ENCODE measurements at regions not wholly inside any gene's neighbourhood (a gene's known extent, or its start where the extent isn't known, plus 50 kb on each side); places are given as distances from the start of the nearest gene placed in this dataset.

GRCh38 chr16:60337671-60338070 is 1603.6 kb upstream of the GOT2 start:
- FAIRE-seq, result no peak

GRCh38 chr16:60331168-60331567 is 1597.1 kb upstream of the GOT2 start:
- FAIRE-seq, result no peak

- FAIRE-seq, result no peak
Measured at GRCh38 chr16:60329108-60329507, 1595.0 kb upstream of the GOT2 start.

- no peak for FAIRE-seq
Measured at GRCh38 chr16:60328152-60328551, 1594.0 kb upstream of the GOT2 start.

- no peak for FAIRE-seq
Measured at GRCh38 chr16:60318486-60318885, 1584.4 kb upstream of the GOT2 start.

GRCh38 chr16:60310846-60311445 is 1576.8 kb upstream of the GOT2 start:
- FAIRE-seq, result no peak

GRCh38 chr16:60304720-60305119 is 1570.6 kb upstream of the GOT2 start:
- FAIRE-seq, result no peak

GRCh38 chr16:60304066-60304465 is 1570.0 kb upstream of the GOT2 start:
- FAIRE-seq, result no peak

- no peak for FAIRE-seq
Measured at GRCh38 chr16:60302676-60303075, 1568.6 kb upstream of the GOT2 start.

- no peak for FAIRE-seq
Measured at GRCh38 chr16:60302261-60302660, 1568.1 kb upstream of the GOT2 start.

- no peak for FAIRE-seq
Measured at GRCh38 chr16:60299241-60299776, 1565.2 kb upstream of the GOT2 start.

- FAIRE-seq, result no peak
Measured at GRCh38 chr16:60295451-60295850, 1561.3 kb upstream of the GOT2 start.

GRCh38 chr16:60285794-60286193 is 1551.7 kb upstream of the GOT2 start:
- FAIRE-seq, result no peak

GRCh38 chr16:60279061-60279665 is 1545.0 kb upstream of the GOT2 start:
- FAIRE-seq, result no peak

- FAIRE-seq, result no peak
Measured at GRCh38 chr16:60274431-60275019, 1540.4 kb upstream of the GOT2 start.

GRCh38 chr16:60271781-60272180 is 1537.7 kb upstream of the GOT2 start:
- no peak for FAIRE-seq

- FAIRE-seq, result no peak
Measured at GRCh38 chr16:60271025-60271771, 1537.1 kb upstream of the GOT2 start.

- no peak for FAIRE-seq
Measured at GRCh38 chr16:60261425-60261824, 1527.3 kb upstream of the GOT2 start.

GRCh38 chr16:60259956-60260355 is 1525.8 kb upstream of the GOT2 start:
- FAIRE-seq, result no peak

GRCh38 chr16:60246086-60246485 is 1512.0 kb upstream of the GOT2 start:
- FAIRE-seq, result no peak

GRCh38 chr16:60241671-60242070 is 1507.6 kb upstream of the GOT2 start:
- FAIRE-seq, result no peak

GRCh38 chr16:60230666-60231065 is 1496.5 kb upstream of the GOT2 start:
- FAIRE-seq, result no peak

GRCh38 chr16:60225541-60225940 is 1491.4 kb upstream of the GOT2 start:
- no peak for FAIRE-seq

- no peak for FAIRE-seq
Measured at GRCh38 chr16:60217787-60218186, 1483.7 kb upstream of the GOT2 start.

Data from TTC549 (cell line).